OCI-LY7 (cell line): ENCODE measurements at regions not wholly inside any gene's neighbourhood (a gene's known extent, or its start where the extent isn't known, plus 50 kb on each side); places are given as distances from the start of the nearest gene placed in this dataset.
A peak's percentile ranks its signal among the peaks of the same experiment; 100 is the strongest.
"Not testable (repeated sequence)": the region's sequence is repeated elsewhere in the genome, so short reads cannot be mapped to it uniquely, and the experiment has no call there.

Source experiments
- BruUV-seq: library from RNA; stranded (reverse); fragments of 400-500 nt; replicated peaks from 2 replicates; lab custom pipeline; 2021; lab: Mats Ljungman, UMichigan
- CTCF ChIA-PET: fragments of 300-600 bp; sonication (Branson Sonifier 250); formaldehyde crosslinking; loops from one replicate; lab custom pipeline; 2022; ENCODE audit warnings: antibody characterized with exemption; ENCODE audit not compliant: unreplicated experiment; lab: Charles Lee
- POLR2A ChIA-PET: fragments of 300-600 bp; sonication (Branson Sonifier 250); formaldehyde crosslinking; loops from one replicate; lab custom pipeline; 2022; ENCODE audit warnings: antibody characterized with exemption; lab: Charles Lee
- DNase-seq: peaks from one replicate; pipeline ENCODE4 v3.0.0-alpha.2; 2015; ENCODE audit warnings: low spot score
- H2AFZ ChIP-seq: fragments of 200-600 bp; sonication (generic), shearing (Covaris generic); 2 replicates; pipeline ENCODE4 v1.6.1; 2014; ENCODE audit warnings: mild to moderate bottlenecking, antibody characterized with exemption, low read length, moderate library complexity
- H3K27ac ChIP-seq: fragments of 200-600 bp; sonication (generic); 2 replicates; pipeline ENCODE4 v1.5.1; 2014; ENCODE audit warnings: mixed run types, low read depth, mild to moderate bottlenecking, moderate library complexity, low read length, inconsistent platforms; ENCODE audit not compliant: poor library complexity, severe bottlenecking
- H3K36me3 ChIP-seq: fragments of 200-600 bp; sonication (generic); 2 replicates; pipeline ENCODE4 v1.6.1; 2014; ENCODE audit warnings: mild to moderate bottlenecking, antibody characterized with exemption, low read length, moderate library complexity, mixed read lengths; ENCODE audit not compliant: insufficient read depth
- H3K4me1 ChIP-seq: fragments of 200-600 bp; sonication (generic); 2 replicates; pipeline ENCODE4 v1.5.1; 2014; ENCODE audit warnings: mild to moderate bottlenecking, low read length; ENCODE audit not compliant: insufficient read depth, poor library complexity, severe bottlenecking
- H3K4me2 ChIP-seq: fragments of 200-600 bp; sonication (generic); 2 replicates; pipeline ENCODE4 v1.6.1; 2014; ENCODE audit warnings: mild to moderate bottlenecking, low read length
- H3K4me3 ChIP-seq: fragments of 200-600 bp; sonication (generic); 2 replicates; pipeline ENCODE4 v1.5.1; 2014; ENCODE audit warnings: mild to moderate bottlenecking, low read depth, low read length; ENCODE audit not compliant: poor library complexity, severe bottlenecking
- H3K79me2 ChIP-seq: fragments of 200-600 bp; sonication (generic); 2 replicates; pipeline ENCODE4 v1.6.1; 2016; ENCODE audit warnings: low read depth, mild to moderate bottlenecking, low read length, moderate library complexity, mixed read lengths; ENCODE audit not compliant: insufficient read depth
- H3K9me2 ChIP-seq: fragments of 200-600 bp; sonication (generic); 2 replicates; pipeline ENCODE4 v1.6.1; 2016; ENCODE audit warnings: mild to moderate bottlenecking, low read length, mixed read lengths; ENCODE audit not compliant: insufficient read depth
- H3K9me3 ChIP-seq: fragments of 200-600 bp; sonication (generic); 2 replicates; pipeline ENCODE4 v1.6.1; 2014; ENCODE audit warnings: mild to moderate bottlenecking, mixed run types, low read length, mixed read lengths
- H4K20me1 ChIP-seq: fragments of 200-600 bp; sonication (generic); 2 replicates; pipeline ENCODE4 v1.6.1; 2014; ENCODE audit warnings: mild to moderate bottlenecking, antibody characterized with exemption, low read length, moderate library complexity, mixed read lengths; ENCODE audit not compliant: insufficient read depth
- EZH2phosphoT487 ChIP-seq: fragments of 200-600 bp; sonication (generic); IDR thresholded peaks from 2 replicates; pipeline ENCODE4 v1.6.1; 2018; ENCODE audit warnings: low read depth, borderline replicate concordance, mild to moderate bottlenecking, mixed run types, antibody characterized with exemption, low read length, moderate library complexity, mixed read lengths
- intact Hi-C: fragments of 100-400 bp; cut with micrococcal nuclease; formaldehyde crosslinking; loops from one replicate; pipeline ENCODE4 v1.10.0; 2022; ENCODE audit not compliant: unreplicated experiment
- TF ChIP-seq, protein P1 (sequence below): fragments of 200-600 bp; sonication (generic); conservative IDR thresholded peaks from 2 replicates; pipeline ENCODE4 v1.5.1; 2014; ENCODE audit warnings: mild to moderate bottlenecking, antibody characterized with exemption, low read length, moderate library complexity, mixed read lengths

DNA sequence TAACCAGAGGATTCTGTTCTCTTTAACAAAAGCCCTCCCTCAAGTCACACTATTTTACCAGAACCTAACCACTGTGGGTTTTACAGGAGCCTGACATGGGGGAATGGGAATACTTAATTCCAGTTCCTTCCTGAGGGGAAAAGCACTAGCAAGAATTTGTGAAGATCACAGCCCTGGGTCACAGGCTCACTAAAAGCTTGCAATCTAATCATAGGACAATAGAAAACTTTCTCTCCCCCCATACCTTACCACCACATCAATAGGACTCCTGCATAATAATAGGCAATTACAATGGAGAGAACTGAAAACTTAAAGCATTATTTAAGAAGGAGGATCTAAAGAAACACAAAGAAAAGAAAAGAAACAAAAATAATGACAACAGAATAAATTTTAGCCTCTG is 225.8 kb upstream of the ZNF804A start:
- no peak overlapping the region for H3K27ac ChIP-seq
- ChIA-PET CTCF (interaction anchor here (0.6 kb wide), 1 partner anchor 9 kb away, joined by 3 read pairs; no protein-coding TSS in a partner anchor), POLR2A (interaction anchor here (0.5 to 1.6 kb wide), 6 partner anchors 12 to 1086 kb away, joined by 3 to 8 read pairs (median 3); no protein-coding TSS in a partner anchor)
- no peak overlapping the region for H3K4me2 ChIP-seq
- DNase-seq, result no peak
- no peaks in the 10 kb centered on the region for H4K20me1 ChIP-seq
- peaks cover 32% of the 10 kb centered on the region; the same call in 1 of the 2 replicates for H3K9me3 ChIP-seq
- H3K79me2 ChIP-seq, result no peaks in the 10 kb centered on the region
- H3K4me3 ChIP-seq, result no peak overlapping the region
- peak overlapping the region; percentile 71; the same call in 1 of the 2 replicates for H2AFZ ChIP-seq
- H3K36me3 ChIP-seq, result peaks cover 19% of the 10 kb centered on the region
- TF ChIP-seq, protein P1, sequence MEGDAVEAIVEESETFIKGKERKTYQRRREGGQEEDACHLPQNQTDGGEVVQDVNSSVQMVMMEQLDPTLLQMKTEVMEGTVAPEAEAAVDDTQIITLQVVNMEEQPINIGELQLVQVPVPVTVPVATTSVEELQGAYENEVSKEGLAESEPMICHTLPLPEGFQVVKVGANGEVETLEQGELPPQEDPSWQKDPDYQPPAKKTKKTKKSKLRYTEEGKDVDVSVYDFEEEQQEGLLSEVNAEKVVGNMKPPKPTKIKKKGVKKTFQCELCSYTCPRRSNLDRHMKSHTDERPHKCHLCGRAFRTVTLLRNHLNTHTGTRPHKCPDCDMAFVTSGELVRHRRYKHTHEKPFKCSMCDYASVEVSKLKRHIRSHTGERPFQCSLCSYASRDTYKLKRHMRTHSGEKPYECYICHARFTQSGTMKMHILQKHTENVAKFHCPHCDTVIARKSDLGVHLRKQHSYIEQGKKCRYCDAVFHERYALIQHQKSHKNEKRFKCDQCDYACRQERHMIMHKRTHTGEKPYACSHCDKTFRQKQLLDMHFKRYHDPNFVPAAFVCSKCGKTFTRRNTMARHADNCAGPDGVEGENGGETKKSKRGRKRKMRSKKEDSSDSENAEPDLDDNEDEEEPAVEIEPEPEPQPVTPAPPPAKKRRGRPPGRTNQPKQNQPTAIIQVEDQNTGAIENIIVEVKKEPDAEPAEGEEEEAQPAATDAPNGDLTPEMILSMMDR, result no peak
- no peak for TF ChIP-seq EZH2phosphoT487
- H3K4me1 ChIP-seq, result peaks cover 18% of the 10 kb centered on the region
- intact Hi-C loops, result no loop called here
- BruUV-seq, result no TSS peak
- H3K9me2 ChIP-seq, result no peaks in the 10 kb centered on the region

DNA sequence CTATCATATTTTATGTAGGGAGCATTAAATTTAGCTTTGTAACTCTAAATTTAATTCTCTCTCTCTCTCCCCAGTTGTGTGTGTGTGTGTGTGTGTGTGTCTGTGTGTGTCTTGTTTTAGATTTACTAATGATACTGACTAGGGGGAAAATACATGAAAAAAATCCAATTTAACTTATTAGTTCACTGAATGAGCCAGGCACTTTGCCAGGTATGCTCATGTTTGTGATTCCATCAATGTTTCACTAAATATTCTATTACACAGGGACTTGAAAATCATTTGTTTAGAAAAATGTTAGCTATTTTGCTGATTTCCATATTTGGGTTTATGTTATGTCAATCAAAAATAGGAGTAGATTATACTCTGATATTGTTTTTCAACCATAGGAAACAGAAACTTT is 203.7 kb upstream of the ZNF804A start:
- TF ChIP-seq, protein P1, result no peak
- TF ChIP-seq EZH2phosphoT487, result no peak
- no peak overlapping the region for H3K4me2 ChIP-seq
- no peaks in the 10 kb centered on the region; the same call in 1 of the 2 replicates for H3K9me3 ChIP-seq
- H4K20me1 ChIP-seq, result no peaks in the 10 kb centered on the region
- H3K27ac ChIP-seq, result no peak overlapping the region
- H3K4me3 ChIP-seq, result no peak overlapping the region
- no peak for DNase-seq
- BruUV-seq, result no TSS peak
- ChIA-PET CTCF (no interaction called here), POLR2A (interaction anchor here (1.0 kb wide), 1 partner anchor 20 kb away, joined by 3 read pairs; no protein-coding TSS in a partner anchor)
- H3K36me3 ChIP-seq, result no peaks in the 10 kb centered on the region
- 0 out of 2 replicates have a peak overlapping the region, but pooled peaks have one; percentile 10 for H2AFZ ChIP-seq
- H3K9me2 ChIP-seq, result no peaks in the 10 kb centered on the region
- H3K79me2 ChIP-seq, result no peaks in the 10 kb centered on the region
- no peaks in the 10 kb centered on the region for H3K4me1 ChIP-seq
- intact Hi-C loops, result no loop called here

DNA sequence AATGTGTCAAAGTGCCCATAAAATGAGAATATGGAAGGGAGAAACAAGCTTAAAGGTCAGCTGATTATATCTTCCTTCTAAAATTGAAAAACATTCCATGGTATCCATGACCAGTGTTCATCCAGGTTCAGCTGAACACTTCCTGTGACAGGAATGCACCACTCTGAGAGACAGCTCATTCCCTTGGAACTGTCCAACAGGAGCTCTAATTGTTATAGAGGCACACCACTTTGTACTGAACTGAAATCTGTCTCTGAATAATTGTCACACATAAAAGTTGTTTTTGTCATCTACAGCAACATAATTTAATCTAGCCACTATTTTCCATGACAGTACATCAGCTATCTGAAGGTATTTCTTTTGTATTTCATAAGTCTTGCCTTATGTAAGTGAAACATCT is 195.9 kb upstream of the ZNF804A start:
- no TSS peak for BruUV-seq

DNA sequence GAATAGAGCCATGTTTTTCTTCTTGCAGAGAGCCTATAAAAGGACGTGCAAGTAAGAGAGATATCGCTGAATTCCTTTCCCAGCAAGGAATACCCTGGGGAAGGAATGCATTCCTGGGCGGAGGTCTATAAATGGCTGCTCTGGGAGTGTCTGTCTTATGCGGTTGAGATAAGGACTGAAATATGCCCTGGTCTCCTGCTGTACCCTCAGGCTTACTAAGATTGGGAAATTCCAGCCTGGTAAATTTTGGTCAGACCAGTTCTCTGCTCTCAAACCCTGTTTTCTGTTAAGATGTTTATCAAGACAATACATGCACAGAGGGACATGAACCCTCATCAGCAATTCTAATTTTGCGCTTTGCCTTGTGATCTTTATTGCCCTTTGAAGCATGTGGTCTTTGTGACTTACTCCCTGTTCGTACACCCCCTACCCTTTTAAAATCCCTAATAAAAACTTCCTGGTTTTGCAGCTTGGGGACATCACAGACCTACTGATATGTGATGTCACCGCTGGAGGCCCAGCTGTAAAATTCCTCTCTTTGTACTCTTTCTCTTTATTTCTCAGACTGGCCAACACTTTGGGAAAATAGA is 191.2 kb upstream of the ZNF804A start:
- H3K4me3 ChIP-seq, H3K27ac ChIP-seq, H3K4me2 ChIP-seq, CTCF ChIA-PET, H3K79me2 ChIP-seq, H3K9me2 ChIP-seq, H4K20me1 ChIP-seq, H3K4me1 ChIP-seq, DNase-seq, H2AFZ ChIP-seq, intact Hi-C loops, BruUV-seq, H3K36me3 ChIP-seq, POLR2A ChIA-PET: not testable (repeated sequence)
- peaks cover 18% of the 10 kb centered on the region for H3K9me3 ChIP-seq

More for the DNA sequence above, 195.9 kb upstream of the ZNF804A start:
- no peaks in the 10 kb centered on the region for H3K79me2 ChIP-seq
- TF ChIP-seq, protein P1, result no peak
- no peak for TF ChIP-seq EZH2phosphoT487
- H3K4me2 ChIP-seq, result no peak overlapping the region
- CTCF ChIA-PET, result interaction anchor here (0.6 kb wide), 1 partner anchor 49 kb away, joined by 3 read pairs; no protein-coding TSS in a partner anchor
- intact Hi-C loops, result no loop called here
- DNase-seq, result no peak
- no peaks in the 10 kb centered on the region for H3K36me3 ChIP-seq
- POLR2A ChIA-PET, result interaction anchor here (0.7 to 1.1 kb wide), 4 partner anchors 10 to 65 kb away, joined by 3 read pairs; no protein-coding TSS in a partner anchor
- H3K4me3 ChIP-seq, result no peak overlapping the region
- H3K9me3 ChIP-seq, result peaks cover 8% of the 10 kb centered on the region
- H2AFZ ChIP-seq, result no peak overlapping the region
- no peak overlapping the region for H3K27ac ChIP-seq
- H4K20me1 ChIP-seq, result no peaks in the 10 kb centered on the region
- H3K9me2 ChIP-seq, result no peaks in the 10 kb centered on the region
- no peaks in the 10 kb centered on the region for H3K4me1 ChIP-seq
